ENCODE measurements at regions not wholly inside any gene's neighbourhood (a gene's known extent, or its start where the extent isn't known, plus 50 kb on each side); places are given as distances from the start of the nearest gene placed in this dataset.
A peak's percentile ranks its signal among the peaks of the same experiment; 100 is the strongest.

- POLR2A ChIA-PET, result no interaction called here
These were observed 411.9 kb upstream of the MARCKS start for GRCh38 chr6:113445201-113445600.

DNA sequence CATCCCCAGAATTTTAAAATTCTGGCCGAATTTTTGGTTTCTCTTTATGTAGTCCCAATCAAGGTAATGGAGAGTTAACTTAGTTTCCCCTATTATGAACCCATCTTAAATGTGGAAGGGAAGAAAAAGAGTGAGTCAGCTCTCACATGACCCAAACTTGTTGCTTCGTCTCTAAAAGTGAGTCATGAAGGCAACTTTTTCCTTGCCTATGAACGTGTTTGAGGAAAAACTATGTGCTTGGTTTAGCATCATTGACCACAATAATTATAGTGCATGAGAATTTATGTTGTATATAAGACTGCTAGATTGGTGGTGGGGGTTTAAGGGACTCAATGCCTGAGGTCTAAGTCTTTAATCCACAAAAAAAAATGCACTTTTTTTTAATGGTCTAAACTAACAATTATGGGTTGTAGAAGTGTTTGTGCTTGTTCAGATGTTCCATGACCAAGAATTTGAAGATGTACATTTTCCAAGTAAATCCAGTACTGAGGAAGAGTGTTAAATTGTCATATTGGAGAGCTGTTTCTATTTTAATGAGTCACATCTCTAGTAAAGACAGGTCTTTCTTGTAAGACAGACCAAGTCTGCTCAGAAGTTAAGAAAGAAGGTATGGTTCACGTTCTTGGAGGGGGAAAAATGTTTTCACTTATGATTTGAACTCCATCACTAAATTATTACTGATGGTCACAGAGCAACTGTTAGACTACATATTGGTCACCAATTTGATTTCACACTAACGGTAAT lies 409.9 kb upstream of the MARCKS start:
- CTCF ChIA-PET, result interaction anchor here (0.8 to 2.2 kb wide), 5 partner anchors 10 to 412 kb away, joined by 3 to 7 read pairs (median 4); no protein-coding TSS in a partner anchor
- POLR2A ChIA-PET, result interaction anchor here (0.6 kb wide), 2 partner anchors 28 to 38 kb away, joined by 3 read pairs; no protein-coding TSS in a partner anchor
- peak; percentile 94 for DNase-seq (ENCODE audit: low read depth, low spot score)
- no peak overlapping the region for H3K4me3 ChIP-seq (ENCODE audit: low read depth, low read length)
- TF ChIP-seq, protein P1, sequence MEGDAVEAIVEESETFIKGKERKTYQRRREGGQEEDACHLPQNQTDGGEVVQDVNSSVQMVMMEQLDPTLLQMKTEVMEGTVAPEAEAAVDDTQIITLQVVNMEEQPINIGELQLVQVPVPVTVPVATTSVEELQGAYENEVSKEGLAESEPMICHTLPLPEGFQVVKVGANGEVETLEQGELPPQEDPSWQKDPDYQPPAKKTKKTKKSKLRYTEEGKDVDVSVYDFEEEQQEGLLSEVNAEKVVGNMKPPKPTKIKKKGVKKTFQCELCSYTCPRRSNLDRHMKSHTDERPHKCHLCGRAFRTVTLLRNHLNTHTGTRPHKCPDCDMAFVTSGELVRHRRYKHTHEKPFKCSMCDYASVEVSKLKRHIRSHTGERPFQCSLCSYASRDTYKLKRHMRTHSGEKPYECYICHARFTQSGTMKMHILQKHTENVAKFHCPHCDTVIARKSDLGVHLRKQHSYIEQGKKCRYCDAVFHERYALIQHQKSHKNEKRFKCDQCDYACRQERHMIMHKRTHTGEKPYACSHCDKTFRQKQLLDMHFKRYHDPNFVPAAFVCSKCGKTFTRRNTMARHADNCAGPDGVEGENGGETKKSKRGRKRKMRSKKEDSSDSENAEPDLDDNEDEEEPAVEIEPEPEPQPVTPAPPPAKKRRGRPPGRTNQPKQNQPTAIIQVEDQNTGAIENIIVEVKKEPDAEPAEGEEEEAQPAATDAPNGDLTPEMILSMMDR (IDR thresholded peaks at IDR 0.05; ENCODE audit: insufficient read depth, low read length, missing control alignments), result no peak

More at GRCh38 chr6:113445201-113445600, 411.9 kb upstream of the MARCKS start:
- H3K4me3 ChIP-seq (ENCODE audit: low read depth, low read length), result no peak overlapping the region
- CTCF ChIA-PET, result interaction anchor here (1.3 kb wide), 1 partner anchor 32 kb away, joined by 4 read pairs; no protein-coding TSS in a partner anchor
- DNase-seq (ENCODE audit: low read depth, low spot score), result no peak
- TF ChIP-seq, protein P1 (IDR thresholded peaks at IDR 0.05; ENCODE audit: insufficient read depth, low read length, missing control alignments), result no peak

GRCh38 chr6:113449051-113449450 lies 408.1 kb upstream of the MARCKS start:
- H3K4me3 ChIP-seq (ENCODE audit: low read depth, low read length), result no peak overlapping the region
- POLR2A ChIA-PET, result no interaction called here
- TF ChIP-seq, protein P1 (IDR thresholded peaks at IDR 0.05; ENCODE audit: insufficient read depth, low read length, missing control alignments), result no peak
- CTCF ChIA-PET, result interaction anchor here (1.2 to 2.2 kb wide), 4 partner anchors 35 to 459 kb away, joined by 3 to 7 read pairs (median 4); no protein-coding TSS in a partner anchor
- no peak for DNase-seq (ENCODE audit: low read depth, low spot score)

DNA sequence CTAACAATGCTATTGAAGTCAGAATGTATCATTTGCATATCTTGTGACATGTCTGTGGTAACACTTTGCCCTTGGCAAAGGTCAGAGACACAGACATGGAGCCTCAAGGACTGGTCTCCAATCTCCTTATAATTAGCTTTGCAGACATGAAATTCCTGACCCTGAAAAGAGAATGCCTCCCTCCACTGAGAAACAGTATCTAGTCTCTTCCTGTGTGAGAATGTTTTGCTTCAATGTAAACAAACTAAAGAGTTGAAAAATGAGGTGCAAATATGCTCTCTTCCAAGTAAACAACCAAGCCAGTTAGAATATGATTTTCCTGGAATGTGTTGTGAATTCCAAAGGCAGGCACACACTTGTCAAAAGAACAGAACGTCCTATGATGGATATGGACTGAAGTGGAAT lies 407.1 kb upstream of the MARCKS start:
- no peak for DNase-seq (ENCODE audit: low read depth, low spot score)
- ChIA-PET POLR2A (no interaction called here), CTCF (interaction anchor here (1.2 to 1.3 kb wide), 2 partner anchors 429 to 458 kb away, joined by 3 to 4 read pairs; no protein-coding TSS in a partner anchor)
- TF ChIP-seq, protein P1 (IDR thresholded peaks at IDR 0.05; ENCODE audit: insufficient read depth, low read length, missing control alignments), result no peak
- no peak overlapping the region for H3K4me3 ChIP-seq (ENCODE audit: low read depth, low read length)

DNA sequence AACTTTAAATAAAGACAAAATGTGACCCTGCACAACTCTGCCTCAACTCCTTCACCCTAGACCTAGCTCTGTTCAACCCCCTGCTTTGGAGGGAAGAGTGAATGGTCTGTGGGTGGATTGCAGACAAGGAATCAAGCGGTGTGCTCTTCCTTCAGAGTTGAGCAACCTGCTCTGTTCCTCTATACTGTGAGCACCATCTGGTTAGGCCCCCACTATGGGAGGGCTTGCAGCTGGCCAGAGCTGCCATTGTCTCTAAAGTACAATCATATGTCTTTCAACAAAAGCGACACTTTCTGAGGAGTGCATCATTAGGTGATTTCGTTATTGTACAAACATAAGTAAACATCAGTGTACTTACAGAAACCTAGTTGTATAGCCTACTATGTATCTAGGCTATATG lies 406.1 kb upstream of the MARCKS start:
- POLR2A ChIA-PET, result no interaction called here
- CTCF ChIA-PET, result interaction anchor here (0.9 kb wide), 1 partner anchor 18 kb away, joined by 4 read pairs; no protein-coding TSS in a partner anchor
- H3K4me3 ChIP-seq (ENCODE audit: low read depth, low read length), result no peak overlapping the region
- DNase-seq (ENCODE audit: low read depth, low spot score), result no peak
- TF ChIP-seq, protein P1 (IDR thresholded peaks at IDR 0.05; ENCODE audit: insufficient read depth, low read length, missing control alignments), result no peak

DNA sequence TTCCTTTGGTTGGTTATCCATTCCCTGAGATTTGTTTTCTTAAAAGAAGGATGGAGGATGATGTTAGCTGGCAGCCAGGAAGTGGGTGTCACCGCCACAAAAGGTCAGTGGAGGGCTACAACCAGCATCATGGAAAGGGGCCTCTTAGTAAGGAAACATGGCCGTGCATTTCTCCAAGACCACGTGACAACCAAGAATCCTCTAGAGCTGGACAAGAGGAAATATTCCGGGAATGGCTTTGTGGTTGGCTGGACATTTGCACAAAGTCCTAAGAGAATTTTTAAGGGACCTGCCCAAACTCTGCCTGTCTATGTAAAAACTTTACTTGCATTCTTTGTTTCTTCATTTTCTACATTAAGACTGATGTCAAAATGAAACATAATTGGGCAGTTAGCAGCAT lies 399.9 kb upstream of the MARCKS start:
- ChIA-PET CTCF (interaction anchor here (1.3 to 1.6 kb wide), 2 partner anchors 10 to 402 kb away, joined by 4 read pairs; no protein-coding TSS in a partner anchor), POLR2A (no interaction called here)
- DNase-seq (ENCODE audit: low read depth, low spot score), result peak; percentile 93

More for the DNA sequence above, 399.9 kb upstream of the MARCKS start:
- TF ChIP-seq, protein P1 (IDR thresholded peaks at IDR 0.05; ENCODE audit: insufficient read depth, low read length, missing control alignments), result no peak
- no peak overlapping the region for H3K4me3 ChIP-seq (ENCODE audit: low read depth, low read length)
